Activated CD8-positive, alpha-beta T cell treated with anti-CD3 and anti-CD28 coated beads for 36 hours (primary cell): ENCODE measurements at regions not wholly inside any gene's neighbourhood (a gene's known extent, or its start where the extent isn't known, plus 50 kb on each side); places are given as distances from the start of the nearest gene placed in this dataset.
"Not testable (repeated sequence)": the region's sequence is repeated elsewhere in the genome, so short reads cannot be mapped to it uniquely, and the experiment has no call there.

Experiments
- ATAC-seq: fragments of 200-7000 bp; cut with Tn5 transposase; one replicate; pipeline ENCODE4 v1.10.0; 2021; ENCODE audit warnings: mild to moderate bottlenecking, moderate library complexity
- CTCF ChIA-PET: fragments of 350-600 bp; sonication (Branson Sonifier 250); formaldehyde crosslinking; loops from one replicate; lab custom pipeline; 2021; ENCODE audit warnings: antibody characterized with exemption; lab: Charles Lee
- POLR2A ChIA-PET: fragments of 350-600 bp; sonication (Branson Sonifier 250); formaldehyde crosslinking; loops from one replicate; lab custom pipeline; 2021; ENCODE audit warnings: antibody characterized with exemption; lab: Charles Lee
- DNase-seq: peaks from one replicate; pipeline ENCODE4 v3.0.0-alpha.2; 2020
- H3K27ac Mint-ChIP-seq: one replicate; pipeline ENCODE4 v1.8.0; 2021; ENCODE audit warnings: mild to moderate bottlenecking, mixed read lengths
- H3K27me3 Mint-ChIP-seq: one replicate; pipeline ENCODE4 v1.8.0; 2021; ENCODE audit warnings: mixed read lengths
- H3K36me3 Mint-ChIP-seq: one replicate; pipeline ENCODE4 v1.8.0; 2021; ENCODE audit warnings: low read depth, mixed read lengths
- H3K4me1 Mint-ChIP-seq: one replicate; pipeline ENCODE4 v1.8.0; 2021; ENCODE audit warnings: low read depth, mixed read lengths
- H3K4me3 Mint-ChIP-seq: one replicate; pipeline ENCODE4 v1.8.0; 2021; ENCODE audit warnings: mild to moderate bottlenecking, moderate library complexity, mixed read lengths
- H3K9me3 Mint-ChIP-seq: one replicate; pipeline ENCODE4 v1.8.0; 2021; ENCODE audit warnings: mixed read lengths
- intact Hi-C: fragments of 100-400 bp; cut with micrococcal nuclease; formaldehyde crosslinking; loops from one replicate; pipeline ENCODE4 v1.10.0; 2022
- TF ChIP-seq, protein P1 (sequence below): fragments of 200-600 bp; IDR thresholded peaks from one replicate; pipeline ENCODE4 v1.8.0; 2022; ENCODE audit warnings: antibody characterized with exemption, mild to moderate bottlenecking

DNA sequence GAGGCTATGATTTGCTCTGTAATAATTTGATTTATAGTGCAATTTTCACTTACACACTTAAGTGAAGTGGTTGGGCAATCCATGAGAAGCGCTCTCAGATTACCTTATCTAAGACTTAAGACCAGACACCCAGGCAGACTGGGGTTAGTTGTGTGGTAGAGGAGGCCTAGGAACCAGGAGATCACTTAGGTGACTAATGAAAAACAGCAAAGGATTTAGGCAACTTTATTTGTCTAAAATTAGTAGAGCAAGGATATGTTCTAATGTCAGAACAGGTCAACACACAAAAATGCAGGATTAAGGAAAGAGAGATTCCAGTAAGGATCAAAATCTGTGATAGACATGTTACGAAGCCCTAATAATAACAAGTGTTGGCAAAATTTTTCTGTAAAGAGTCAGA is 913.8 kb downstream of the TLE1 start:
- ATAC-seq (no peak), DNase-seq (no peak)
- ChIA-PET CTCF (no interaction called here), POLR2A (no interaction called here)
- Mint-ChIP-seq H3K9me3 (no peaks in the 10 kb centered on the region), H3K27me3 (no peaks in the 10 kb centered on the region), H3K27ac (no peak overlapping the region), H3K36me3 (no peaks in the 10 kb centered on the region), H3K4me1 (no peaks in the 10 kb centered on the region), H3K4me3 (no peak overlapping the region)
- intact Hi-C loops: no loop called here
- TF ChIP-seq, protein P1, sequence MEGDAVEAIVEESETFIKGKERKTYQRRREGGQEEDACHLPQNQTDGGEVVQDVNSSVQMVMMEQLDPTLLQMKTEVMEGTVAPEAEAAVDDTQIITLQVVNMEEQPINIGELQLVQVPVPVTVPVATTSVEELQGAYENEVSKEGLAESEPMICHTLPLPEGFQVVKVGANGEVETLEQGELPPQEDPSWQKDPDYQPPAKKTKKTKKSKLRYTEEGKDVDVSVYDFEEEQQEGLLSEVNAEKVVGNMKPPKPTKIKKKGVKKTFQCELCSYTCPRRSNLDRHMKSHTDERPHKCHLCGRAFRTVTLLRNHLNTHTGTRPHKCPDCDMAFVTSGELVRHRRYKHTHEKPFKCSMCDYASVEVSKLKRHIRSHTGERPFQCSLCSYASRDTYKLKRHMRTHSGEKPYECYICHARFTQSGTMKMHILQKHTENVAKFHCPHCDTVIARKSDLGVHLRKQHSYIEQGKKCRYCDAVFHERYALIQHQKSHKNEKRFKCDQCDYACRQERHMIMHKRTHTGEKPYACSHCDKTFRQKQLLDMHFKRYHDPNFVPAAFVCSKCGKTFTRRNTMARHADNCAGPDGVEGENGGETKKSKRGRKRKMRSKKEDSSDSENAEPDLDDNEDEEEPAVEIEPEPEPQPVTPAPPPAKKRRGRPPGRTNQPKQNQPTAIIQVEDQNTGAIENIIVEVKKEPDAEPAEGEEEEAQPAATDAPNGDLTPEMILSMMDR: no peak

DNA sequence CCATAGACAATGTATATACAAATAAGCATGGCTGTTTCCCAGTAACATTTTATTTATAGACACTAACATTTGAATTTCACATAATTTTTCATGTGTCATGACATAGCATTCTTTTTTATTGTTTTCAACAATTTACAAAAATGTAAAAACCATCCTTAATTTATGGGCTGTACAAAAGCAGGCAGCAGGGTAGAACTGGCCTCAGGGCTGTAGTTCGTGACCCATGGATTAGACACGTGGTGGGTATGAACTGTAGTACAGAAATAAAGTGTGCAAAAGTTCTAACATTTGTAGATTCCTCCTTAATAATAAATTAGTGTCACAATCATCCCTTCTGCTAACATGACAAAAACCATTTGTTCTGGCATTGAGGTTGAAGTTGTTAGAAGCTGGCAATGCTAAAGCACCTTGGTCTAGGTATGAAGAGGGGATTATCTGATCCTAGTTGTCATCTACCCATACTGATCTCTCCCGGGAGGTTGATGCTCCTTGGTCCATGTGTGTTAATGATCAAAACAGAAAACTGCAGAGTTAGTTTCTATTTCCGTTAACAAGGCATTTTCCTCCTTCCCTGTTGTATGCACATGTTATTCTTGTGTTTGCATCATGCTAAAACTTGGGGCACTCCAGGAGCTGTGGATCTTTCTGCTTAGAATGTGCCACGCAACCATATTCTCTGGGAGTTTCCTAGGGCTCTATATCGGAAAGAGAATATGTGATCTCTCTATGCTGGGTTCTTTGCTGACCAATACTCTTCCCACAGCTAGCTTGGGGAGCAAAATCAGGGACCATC is 917.6 kb downstream of the TLE1 start:
- ATAC-seq (no peak), DNase-seq (no peak)
- Mint-ChIP-seq H3K9me3 (no peaks in the 10 kb centered on the region), H3K4me1 (no peaks in the 10 kb centered on the region), H3K36me3 (no peaks in the 10 kb centered on the region), H3K4me3 (no peak overlapping the region), H3K27me3 (no peaks in the 10 kb centered on the region), H3K27ac (no peak overlapping the region)
- TF ChIP-seq, protein P1: no peak
- intact Hi-C loops: no loop called here
- ChIA-PET CTCF (no interaction called here), POLR2A (no interaction called here)

DNA sequence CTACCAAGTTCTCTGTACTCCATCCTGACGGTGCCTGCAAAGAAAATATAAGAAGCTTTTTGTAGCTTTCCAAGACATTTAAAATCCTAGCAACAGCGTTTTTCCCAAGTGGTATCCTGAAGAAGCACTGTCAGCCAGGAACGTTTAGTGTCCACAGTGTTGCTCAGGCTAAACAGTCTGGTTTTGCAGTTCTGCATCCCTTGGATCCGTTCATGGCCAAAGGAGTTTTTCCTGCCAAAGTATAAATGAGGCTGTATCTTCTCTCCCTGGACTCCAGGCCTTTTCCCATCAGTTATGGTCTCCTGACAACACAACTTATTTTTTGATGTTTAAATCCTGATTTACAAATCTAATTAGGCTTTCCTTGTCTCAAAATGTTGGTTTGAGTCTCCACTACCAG is 925.8 kb downstream of the TLE1 start:
- intact Hi-C loops: no loop called here
- Mint-ChIP-seq H3K9me3 (peaks cover 4% of the 10 kb centered on the region), H3K4me3 (no peak overlapping the region), H3K27ac (no peak overlapping the region), H3K4me1 (no peaks in the 10 kb centered on the region), H3K27me3 (no peaks in the 10 kb centered on the region), H3K36me3 (no peaks in the 10 kb centered on the region)
- TF ChIP-seq, protein P1: no peak
- ChIA-PET POLR2A (no interaction called here), CTCF (no interaction called here)
- no peak for DNase-seq
- ATAC-seq: no peak

DNA sequence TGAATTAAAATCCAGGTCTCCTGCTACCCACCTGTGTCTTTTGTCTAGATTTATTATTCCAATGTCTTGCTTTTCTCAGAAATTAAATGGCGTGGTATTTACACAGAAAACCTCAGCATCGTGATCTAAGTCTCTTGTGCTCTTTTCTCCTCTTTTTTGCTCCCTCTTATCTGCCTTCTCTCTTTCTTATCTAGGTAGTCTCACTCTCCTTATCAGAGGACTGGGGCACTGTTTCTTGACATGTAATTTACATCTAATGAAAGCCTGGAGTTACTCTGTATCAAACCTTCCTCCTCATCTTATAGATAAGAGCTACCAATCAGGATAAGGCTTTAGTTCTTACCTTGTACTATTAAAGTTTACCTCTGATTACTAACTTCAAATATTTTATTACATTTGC is 933.8 kb downstream of the TLE1 start:
- ATAC-seq: no peak
- TF ChIP-seq, protein P1: no peak
- H3K4me3 Mint-ChIP-seq: no peak overlapping the region

DNA sequence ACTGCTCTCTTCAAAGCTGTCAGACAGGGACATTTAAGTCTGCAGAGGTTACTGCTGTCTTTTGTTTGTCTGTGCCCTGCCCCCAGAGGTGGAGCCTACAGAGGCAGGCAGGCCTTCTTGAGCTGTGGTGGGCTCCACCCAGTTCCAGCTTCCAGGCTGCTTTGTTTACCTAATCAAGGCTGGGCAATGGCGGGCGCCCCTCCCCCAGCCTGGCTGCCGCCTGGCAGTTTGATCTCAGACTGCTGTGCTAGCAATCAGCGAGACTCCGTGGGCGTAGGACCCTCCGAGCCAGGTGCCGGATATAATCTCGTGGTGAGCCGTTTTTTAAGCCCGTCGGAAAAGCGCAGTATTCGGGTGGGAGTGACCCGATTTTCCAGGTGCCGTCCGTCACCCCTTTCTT is 942.3 kb downstream of the TLE1 start:
- POLR2A ChIA-PET, H3K27ac Mint-ChIP-seq, H3K4me3 Mint-ChIP-seq, intact Hi-C loops, ATAC-seq, H3K9me3 Mint-ChIP-seq, H3K36me3 Mint-ChIP-seq, H3K4me1 Mint-ChIP-seq, CTCF ChIA-PET, H3K27me3 Mint-ChIP-seq, DNase-seq: not testable (repeated sequence)

More for the DNA sequence above, 933.8 kb downstream of the TLE1 start:
- Mint-ChIP-seq H3K27ac (no peak overlapping the region), H3K27me3 (no peaks in the 10 kb centered on the region), H3K36me3 (no peaks in the 10 kb centered on the region), H3K4me1 (no peaks in the 10 kb centered on the region), H3K9me3 (peaks cover 2% of the 10 kb centered on the region)
- DNase-seq: no peak
- CTCF ChIA-PET: no interaction called here
- POLR2A ChIA-PET: no interaction called here
- intact Hi-C loops: no loop called here
